ENCODE measurements at regions not wholly inside any gene's neighbourhood (a gene's known extent, or its start where the extent isn't known, plus 50 kb on each side); places are given as distances from the start of the nearest gene placed in this dataset.

- CTCF ChIA-PET = no interaction called here
- POLR2A ChIA-PET = no interaction called here
Observed at GRCh38 chr4:165610679-165611437, 232.1 kb downstream of the CPE start.

GRCh38 chr4:165612936-165613335 lies 234.1 kb downstream of the CPE start:
- no peak overlapping the region for H3K4me3 ChIP-seq (ENCODE audit: low read depth, low read length)
- ChIA-PET POLR2A (no interaction called here), CTCF (no interaction called here)
- H3K27me3 ChIP-seq (ENCODE audit: control insufficient read depth, insufficient read depth, low read length) = no peaks in the 10 kb centered on the region
- no peak for TF ChIP-seq CTCF (IDR thresholded peaks at IDR 0.05; ENCODE audit: low read depth, low read length)
- no peak for DNase-seq (ENCODE audit: low read depth, low spot score)
- no peak overlapping the region for H3K27ac ChIP-seq (ENCODE audit: low read depth, low read length)
- H3K9me3 ChIP-seq (ENCODE audit: control insufficient read depth, insufficient read depth, low read length) = no peaks in the 10 kb centered on the region; the same call in 1 of the 2 replicates

More at GRCh38 chr4:165610679-165611437, 232.1 kb downstream of the CPE start:
- no peak for DNase-seq (ENCODE audit: low read depth, low spot score)
- no peak for TF ChIP-seq CTCF (IDR thresholded peaks at IDR 0.05; ENCODE audit: low read depth, low read length)
- no peak overlapping the region for H3K4me3 ChIP-seq (ENCODE audit: low read depth, low read length)
- H3K27me3 ChIP-seq (ENCODE audit: control insufficient read depth, insufficient read depth, low read length) = no peaks in the 10 kb centered on the region
- H3K27ac ChIP-seq (ENCODE audit: low read depth, low read length) = no peak overlapping the region
- H3K9me3 ChIP-seq (ENCODE audit: control insufficient read depth, insufficient read depth, low read length) = no peaks in the 10 kb centered on the region; the same call in 1 of the 2 replicates

GRCh38 chr4:165613581-165613980 lies 234.8 kb downstream of the CPE start:
- DNase-seq (ENCODE audit: low read depth, low spot score) = no peak
- H3K9me3 ChIP-seq (ENCODE audit: control insufficient read depth, insufficient read depth, low read length) = no peaks in the 10 kb centered on the region; the same call in 1 of the 2 replicates
- TF ChIP-seq CTCF (IDR thresholded peaks at IDR 0.05; ENCODE audit: low read depth, low read length) = no peak
- ChIA-PET CTCF (no interaction called here), POLR2A (no interaction called here)
- no peak overlapping the region for H3K4me3 ChIP-seq (ENCODE audit: low read depth, low read length)
- no peak overlapping the region for H3K27ac ChIP-seq (ENCODE audit: low read depth, low read length)
- H3K27me3 ChIP-seq (ENCODE audit: control insufficient read depth, insufficient read depth, low read length) = no peaks in the 10 kb centered on the region

GRCh38 chr4:165620913-165621312 lies 242.1 kb downstream of the CPE start:
- ChIA-PET CTCF (no interaction called here), POLR2A (no interaction called here)
- DNase-seq (ENCODE audit: low read depth, low spot score) = no peak
- Histone ChIP-seq H3K27ac (ENCODE audit: low read depth, low read length) (no peak overlapping the region), H3K4me3 (ENCODE audit: low read depth, low read length) (no peak overlapping the region), H3K9me3 (ENCODE audit: control insufficient read depth, insufficient read depth, low read length) (no peaks in the 10 kb centered on the region), H3K27me3 (ENCODE audit: control insufficient read depth, insufficient read depth, low read length) (no peaks in the 10 kb centered on the region)
- TF ChIP-seq CTCF (IDR thresholded peaks at IDR 0.05; ENCODE audit: low read depth, low read length) = no peak

GRCh38 chr4:165621983-165622382 lies 243.2 kb downstream of the CPE start:
- no peak for DNase-seq (ENCODE audit: low read depth, low spot score)
- Histone ChIP-seq H3K27me3 (ENCODE audit: control insufficient read depth, insufficient read depth, low read length) (no peaks in the 10 kb centered on the region), H3K9me3 (ENCODE audit: control insufficient read depth, insufficient read depth, low read length) (no peaks in the 10 kb centered on the region), H3K27ac (ENCODE audit: low read depth, low read length) (no peak overlapping the region), H3K4me3 (ENCODE audit: low read depth, low read length) (no peak overlapping the region)
- TF ChIP-seq CTCF (IDR thresholded peaks at IDR 0.05; ENCODE audit: low read depth, low read length) = no peak
- CTCF ChIA-PET = no interaction called here
- POLR2A ChIA-PET = no interaction called here
